ENCODE measurements at regions not wholly inside any gene's neighbourhood (a gene's known extent, or its start where the extent isn't known, plus 50 kb on each side); places are given as distances from the start of the nearest gene placed in this dataset.

DNA sequence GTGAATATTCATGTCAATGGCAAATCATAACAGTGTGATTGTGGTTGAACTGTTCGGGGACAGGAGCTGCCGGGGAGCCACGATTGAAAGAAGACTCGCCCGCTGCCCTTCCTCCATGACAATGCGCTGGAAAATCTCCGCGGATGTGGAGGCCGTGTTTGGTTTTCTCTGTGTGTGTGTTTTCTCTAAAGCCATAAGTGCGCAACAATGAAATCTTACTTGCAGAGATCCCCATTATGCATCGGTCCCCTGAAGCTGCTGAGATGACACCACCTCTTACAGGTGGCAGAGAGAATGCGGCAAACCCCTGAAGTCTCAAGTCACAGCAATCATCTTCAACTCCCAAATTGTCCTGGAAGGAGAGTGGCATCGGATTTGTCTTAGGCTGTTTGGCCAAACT is 442.3 kb upstream of the MKI67 start:
- no peak for TF ChIP-seq EP300 (IDR thresholded peaks at IDR 0.05; ENCODE audit: borderline replicate concordance in 1 of 2, low read depth in 1 of 2, low read length in 1 of 2)
- TF ChIP-seq, protein P1, sequence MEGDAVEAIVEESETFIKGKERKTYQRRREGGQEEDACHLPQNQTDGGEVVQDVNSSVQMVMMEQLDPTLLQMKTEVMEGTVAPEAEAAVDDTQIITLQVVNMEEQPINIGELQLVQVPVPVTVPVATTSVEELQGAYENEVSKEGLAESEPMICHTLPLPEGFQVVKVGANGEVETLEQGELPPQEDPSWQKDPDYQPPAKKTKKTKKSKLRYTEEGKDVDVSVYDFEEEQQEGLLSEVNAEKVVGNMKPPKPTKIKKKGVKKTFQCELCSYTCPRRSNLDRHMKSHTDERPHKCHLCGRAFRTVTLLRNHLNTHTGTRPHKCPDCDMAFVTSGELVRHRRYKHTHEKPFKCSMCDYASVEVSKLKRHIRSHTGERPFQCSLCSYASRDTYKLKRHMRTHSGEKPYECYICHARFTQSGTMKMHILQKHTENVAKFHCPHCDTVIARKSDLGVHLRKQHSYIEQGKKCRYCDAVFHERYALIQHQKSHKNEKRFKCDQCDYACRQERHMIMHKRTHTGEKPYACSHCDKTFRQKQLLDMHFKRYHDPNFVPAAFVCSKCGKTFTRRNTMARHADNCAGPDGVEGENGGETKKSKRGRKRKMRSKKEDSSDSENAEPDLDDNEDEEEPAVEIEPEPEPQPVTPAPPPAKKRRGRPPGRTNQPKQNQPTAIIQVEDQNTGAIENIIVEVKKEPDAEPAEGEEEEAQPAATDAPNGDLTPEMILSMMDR (IDR thresholded peaks at IDR 0.05): no peak
- TF ChIP-seq MXI1 (IDR thresholded peaks at IDR 0.05; ENCODE audit: low read depth, low read length): no peak
